Activated T-cell treated with anti-CD3 and anti-CD28 coated beads, Interleukin-2, amount 50 U/mL, for 72 hours (primary cell): ENCODE measurements at regions not wholly inside any gene's neighbourhood (a gene's known extent, or its start where the extent isn't known, plus 50 kb on each side); places are given as distances from the start of the nearest gene placed in this dataset.

ENCODE experiments used
- ATAC-seq, 2 donors: fragments of 150-1000 bp; cut with Tn5 transposase; replicated peaks in 1 of 2; 2 replicates each; pipeline ENCODE4 v1.10.0; 2021; ENCODE audit warnings: moderate library complexity in 2 of 2, mild to moderate bottlenecking in 1 of 2
- DNase-seq, 2 donors: peaks; one replicate each; pipeline ENCODE4 v3.0.0; 2021 to 2022; ENCODE audit warnings: mixed read lengths in 1 of 2
- H3K27ac Mint-ChIP-seq: one replicate; pipeline ENCODE4 v1.8.0; 2022; ENCODE audit warnings: mild to moderate bottlenecking, moderate library complexity, mixed read lengths
- H3K27me3 Mint-ChIP-seq: one replicate; pipeline ENCODE4 v1.8.0; 2022; ENCODE audit warnings: low read depth, mixed read lengths
- H3K36me3 Mint-ChIP-seq, 2 donors: one replicate each; pipeline ENCODE4 v1.8.0; 2022; ENCODE audit warnings: mixed read lengths in 2 of 2, mild to moderate bottlenecking in 1 of 2; ENCODE audit not compliant: insufficient read depth in 2 of 2
- H3K4me1 Mint-ChIP-seq: one replicate; pipeline ENCODE4 v1.8.0; 2022; ENCODE audit warnings: low read depth, mixed read lengths
- H3K4me3 Mint-ChIP-seq, 2 donors: one replicate each; pipeline ENCODE4 v1.8.0; 2022; ENCODE audit warnings: mild to moderate bottlenecking in 2 of 2, mixed read lengths in 2 of 2, moderate library complexity in 2 of 2
- H3K9me3 Mint-ChIP-seq, 2 donors: one replicate each; pipeline ENCODE4 v1.8.0; 2022; ENCODE audit warnings: mixed read lengths in 2 of 2

- ATAC-seq, result no peak
These were observed 206.8 kb upstream of the FOXD3 start for GRCh38 chr1:63115527-63115926.

GRCh38 chr1:63116016-63116415 lies 206.4 kb upstream of the FOXD3 start:
- Mint-ChIP-seq H3K27ac (no peak overlapping the region), H3K36me3 (no peaks in the 10 kb centered on the region), H3K4me3 (no peak overlapping the region), H3K4me1 (peaks cover 8% of the 10 kb centered on the region), H3K9me3 (no peaks in the 10 kb centered on the region), H3K27me3 (no peaks in the 10 kb centered on the region)
- ATAC-seq, result no peak
- DNase-seq, result no peak

More at GRCh38 chr1:63115527-63115926, 206.8 kb upstream of the FOXD3 start:
- Mint-ChIP-seq H3K36me3 (no peaks in the 10 kb centered on the region), H3K27me3 (no peaks in the 10 kb centered on the region), H3K9me3 (no peaks in the 10 kb centered on the region), H3K4me3 (no peak overlapping the region), H3K27ac (no peak overlapping the region), H3K4me1 (peaks cover 8% of the 10 kb centered on the region)
- DNase-seq, result no peak

- Mint-ChIP-seq H3K27me3 (peaks cover 13% of the 10 kb centered on the region), H3K9me3 (no peaks in the 10 kb centered on the region), H3K36me3 (no peaks in the 10 kb centered on the region), H3K4me1 (peaks cover 5% of the 10 kb centered on the region), H3K4me3 (no peak overlapping the region), H3K27ac (no peak overlapping the region)
- ATAC-seq, result no peak
- no peak for DNase-seq
These were observed 202.7 kb upstream of the FOXD3 start for GRCh38 chr1:63119575-63120155.

GRCh38 chr1:63122079-63122478 lies 200.3 kb upstream of the FOXD3 start:
- Mint-ChIP-seq H3K36me3 (no peaks in the 10 kb centered on the region), H3K27ac (no peak overlapping the region), H3K4me3 (no peak overlapping the region), H3K27me3 (peaks cover 19% of the 10 kb centered on the region), H3K9me3 (no peaks in the 10 kb centered on the region), H3K4me1 (peaks cover 5% of the 10 kb centered on the region)
- ATAC-seq, result no peak
- no peak for DNase-seq

GRCh38 chr1:63124666-63125191 lies 197.6 kb upstream of the FOXD3 start:
- Mint-ChIP-seq H3K9me3 (no peaks in the 10 kb centered on the region), H3K27ac (no peak overlapping the region), H3K36me3 (no peaks in the 10 kb centered on the region), H3K4me3 (no peak overlapping the region), H3K4me1 (peaks cover 5% of the 10 kb centered on the region), H3K27me3 (peaks cover 19% of the 10 kb centered on the region)
- DNase-seq, result no peak
- ATAC-seq, result no peak

GRCh38 chr1:63126104-63126503 lies 196.3 kb upstream of the FOXD3 start:
- DNase-seq (no peak), ATAC-seq (no peak)
- no peaks in the 10 kb centered on the region for H3K9me3 Mint-ChIP-seq
- H3K4me1 Mint-ChIP-seq, result peaks cover 5% of the 10 kb centered on the region
- H3K36me3 Mint-ChIP-seq, result no peaks in the 10 kb centered on the region
- H3K27me3 Mint-ChIP-seq, result peaks cover 19% of the 10 kb centered on the region
- no peak overlapping the region for H3K27ac Mint-ChIP-seq
- H3K4me3 Mint-ChIP-seq, result no peak overlapping the region

GRCh38 chr1:63127376-63127775 lies 195.0 kb upstream of the FOXD3 start:
- H3K27ac Mint-ChIP-seq, result no peak overlapping the region
- H3K27me3 Mint-ChIP-seq, result peaks cover 17% of the 10 kb centered on the region
- H3K9me3 Mint-ChIP-seq, result no peaks in the 10 kb centered on the region
- H3K36me3 Mint-ChIP-seq, result no peaks in the 10 kb centered on the region
- no peak overlapping the region for H3K4me3 Mint-ChIP-seq
- ATAC-seq (no peak), DNase-seq (no peak)
- H3K4me1 Mint-ChIP-seq, result no peaks in the 10 kb centered on the region

- Mint-ChIP-seq H3K36me3 (no peaks in the 10 kb centered on the region), H3K9me3 (no peaks in the 10 kb centered on the region), H3K4me1 (no peaks in the 10 kb centered on the region), H3K27me3 (peaks cover 19% of the 10 kb centered on the region), H3K4me3 (no peak overlapping the region), H3K27ac (no peak overlapping the region)
- DNase-seq, result no peak
- no peak for ATAC-seq
These were observed 193.8 kb upstream of the FOXD3 start for GRCh38 chr1:63128556-63128955.

- ATAC-seq (no peak), DNase-seq (no peak)
- no peak overlapping the region for H3K4me3 Mint-ChIP-seq
- H3K27ac Mint-ChIP-seq, result no peak overlapping the region
- H3K9me3 Mint-ChIP-seq, result no peaks in the 10 kb centered on the region
- H3K27me3 Mint-ChIP-seq, result peaks cover 17% of the 10 kb centered on the region
- H3K4me1 Mint-ChIP-seq, result no peaks in the 10 kb centered on the region
- no peaks in the 10 kb centered on the region for H3K36me3 Mint-ChIP-seq
These were observed 193.2 kb upstream of the FOXD3 start for GRCh38 chr1:63129184-63129583.

- Mint-ChIP-seq H3K27ac (no peak overlapping the region), H3K9me3 (no peaks in the 10 kb centered on the region), H3K36me3 (no peaks in the 10 kb centered on the region), H3K4me1 (no peaks in the 10 kb centered on the region), H3K27me3 (peaks cover 17% of the 10 kb centered on the region), H3K4me3 (no peak overlapping the region)
- ATAC-seq, result no peak
- DNase-seq, result no peak
These were observed 192.5 kb upstream of the FOXD3 start for GRCh38 chr1:63129855-63130254.

- peaks cover 20% of the 10 kb centered on the region for H3K27me3 Mint-ChIP-seq
- ATAC-seq, result no peak
- H3K27ac Mint-ChIP-seq, result no peak overlapping the region
- peaks cover 4% of the 10 kb centered on the region for H3K4me1 Mint-ChIP-seq
- no peaks in the 10 kb centered on the region for H3K9me3 Mint-ChIP-seq
- H3K36me3 Mint-ChIP-seq, result no peaks in the 10 kb centered on the region
- no peak for DNase-seq
- no peak overlapping the region for H3K4me3 Mint-ChIP-seq
These were observed 187.7 kb upstream of the FOXD3 start for GRCh38 chr1:63134501-63135173.

- Mint-ChIP-seq H3K9me3 (no peaks in the 10 kb centered on the region), H3K27ac (no peak overlapping the region), H3K4me3 (no peak overlapping the region), H3K27me3 (peaks cover 25% of the 10 kb centered on the region), H3K4me1 (peaks cover 4% of the 10 kb centered on the region), H3K36me3 (no peaks in the 10 kb centered on the region)
- ATAC-seq (no peak), DNase-seq (no peak)
These were observed 187.2 kb upstream of the FOXD3 start for GRCh38 chr1:63135174-63135512.

- Mint-ChIP-seq H3K4me3 (no peak overlapping the region), H3K9me3 (no peaks in the 10 kb centered on the region), H3K27me3 (peaks cover 25% of the 10 kb centered on the region), H3K27ac (no peak overlapping the region), H3K4me1 (peaks cover 4% of the 10 kb centered on the region), H3K36me3 (no peaks in the 10 kb centered on the region)
- ATAC-seq (no peak), DNase-seq (no peak)
These were observed 186.6 kb upstream of the FOXD3 start for GRCh38 chr1:63135801-63136200.

- Mint-ChIP-seq H3K4me1 (peaks cover 4% of the 10 kb centered on the region), H3K9me3 (peaks cover 3% of the 10 kb centered on the region in 2 donors), H3K27me3 (peaks cover 12% of the 10 kb centered on the region), H3K27ac (no peak overlapping the region), H3K36me3 (peaks cover 0 to 1% of the 10 kb centered on the region in 2 donors), H3K4me3 (no peak overlapping the region)
- ATAC-seq (no peak), DNase-seq (no peak)
These were observed 180.4 kb upstream of the FOXD3 start for GRCh38 chr1:63142001-63142400.
